ENCODE measurements at regions not wholly inside any gene's neighbourhood (a gene's known extent, or its start where the extent isn't known, plus 50 kb on each side); places are given as distances from the start of the nearest gene placed in this dataset.

DNA sequence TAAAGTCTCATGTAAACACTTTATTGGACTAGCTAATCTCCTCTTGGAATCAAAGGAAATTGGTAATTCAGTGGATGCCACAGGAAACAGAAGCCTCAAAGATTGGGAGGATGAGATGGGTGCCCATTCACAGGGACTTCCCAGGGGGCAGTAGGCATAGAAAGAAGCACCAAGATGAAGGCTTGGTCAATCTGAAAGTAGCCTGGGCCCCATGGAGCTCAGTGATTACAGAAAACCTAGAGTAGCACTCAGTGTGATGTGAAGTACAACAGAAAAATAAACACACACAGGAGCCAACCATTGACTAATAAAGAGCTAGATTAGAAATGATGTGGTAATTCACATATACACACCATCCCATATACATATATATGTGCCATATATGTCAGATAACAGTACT lies 560.6 kb downstream of the TBC1D4 start:
- TF ChIP-seq ZBTB7A (IDR thresholded peaks at IDR 0.05; ENCODE audit: low read depth): no peak
- no peak for TF ChIP-seq MAX (IDR thresholded peaks at IDR 0.05)
- no peak for TF ChIP-seq RAD21 (IDR thresholded peaks at IDR 0.05; ENCODE audit: low read depth)
- TF ChIP-seq EGR1 (IDR thresholded peaks at IDR 0.05): no peak
- no peak for TF ChIP-seq YY1 (IDR thresholded peaks at IDR 0.05; ENCODE audit: low read depth)
- no peak for TF ChIP-seq CREB1 (IDR thresholded peaks at IDR 0.05; ENCODE audit: low read depth)
- no peak for TF ChIP-seq TCF12 (IDR thresholded peaks at IDR 0.05; ENCODE audit: low read depth)
- TF ChIP-seq, protein P1, sequence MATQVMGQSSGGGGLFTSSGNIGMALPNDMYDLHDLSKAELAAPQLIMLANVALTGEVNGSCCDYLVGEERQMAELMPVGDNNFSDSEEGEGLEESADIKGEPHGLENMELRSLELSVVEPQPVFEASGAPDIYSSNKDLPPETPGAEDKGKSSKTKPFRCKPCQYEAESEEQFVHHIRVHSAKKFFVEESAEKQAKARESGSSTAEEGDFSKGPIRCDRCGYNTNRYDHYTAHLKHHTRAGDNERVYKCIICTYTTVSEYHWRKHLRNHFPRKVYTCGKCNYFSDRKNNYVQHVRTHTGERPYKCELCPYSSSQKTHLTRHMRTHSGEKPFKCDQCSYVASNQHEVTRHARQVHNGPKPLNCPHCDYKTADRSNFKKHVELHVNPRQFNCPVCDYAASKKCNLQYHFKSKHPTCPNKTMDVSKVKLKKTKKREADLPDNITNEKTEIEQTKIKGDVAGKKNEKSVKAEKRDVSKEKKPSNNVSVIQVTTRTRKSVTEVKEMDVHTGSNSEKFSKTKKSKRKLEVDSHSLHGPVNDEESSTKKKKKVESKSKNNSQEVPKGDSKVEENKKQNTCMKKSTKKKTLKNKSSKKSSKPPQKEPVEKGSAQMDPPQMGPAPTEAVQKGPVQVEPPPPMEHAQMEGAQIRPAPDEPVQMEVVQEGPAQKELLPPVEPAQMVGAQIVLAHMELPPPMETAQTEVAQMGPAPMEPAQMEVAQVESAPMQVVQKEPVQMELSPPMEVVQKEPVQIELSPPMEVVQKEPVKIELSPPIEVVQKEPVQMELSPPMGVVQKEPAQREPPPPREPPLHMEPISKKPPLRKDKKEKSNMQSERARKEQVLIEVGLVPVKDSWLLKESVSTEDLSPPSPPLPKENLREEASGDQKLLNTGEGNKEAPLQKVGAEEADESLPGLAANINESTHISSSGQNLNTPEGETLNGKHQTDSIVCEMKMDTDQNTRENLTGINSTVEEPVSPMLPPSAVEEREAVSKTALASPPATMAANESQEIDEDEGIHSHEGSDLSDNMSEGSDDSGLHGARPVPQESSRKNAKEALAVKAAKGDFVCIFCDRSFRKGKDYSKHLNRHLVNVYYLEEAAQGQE (IDR thresholded peaks at IDR 0.05; ENCODE audit: low read depth): no peak
- TF ChIP-seq TAF1 (IDR thresholded peaks at IDR 0.05; ENCODE audit: low read depth): no peak

Measured in Ishikawa (cell line).